ENCODE measurements at regions not wholly inside any gene's neighbourhood (a gene's known extent, or its start where the extent isn't known, plus 50 kb on each side); places are given as distances from the start of the nearest gene placed in this dataset.

- TF ChIP-seq MAX (IDR thresholded peaks at IDR 0.05) (no peak), TCF12 (IDR thresholded peaks at IDR 0.05; ENCODE audit: low read depth) (no peak), YY1 (IDR thresholded peaks at IDR 0.05; ENCODE audit: low read depth) (no peak), USF1 (IDR thresholded peaks at IDR 0.05) (no peak), TAF1 (IDR thresholded peaks at IDR 0.05; ENCODE audit: low read depth) (no peak), EP300 (IDR thresholded peaks at IDR 0.05; ENCODE audit: borderline replicate concordance) (no peak), FOXM1 (IDR thresholded peaks at IDR 0.05; ENCODE audit: borderline replicate concordance, low read depth) (no peak), CEBPB (IDR thresholded peaks at IDR 0.05) (no peak), TEAD4 (IDR thresholded peaks at IDR 0.05) (no peak), NFIC (IDR thresholded peaks at IDR 0.05) (no peak), REST (IDR thresholded peaks at IDR 0.05; ENCODE audit: low read depth) (no peak), EGR1 (IDR thresholded peaks at IDR 0.05) (no peak), RAD21 (IDR thresholded peaks at IDR 0.05; ENCODE audit: low read depth) (no peak), CREB1 (IDR thresholded peaks at IDR 0.05; ENCODE audit: low read depth) (no peak), ZBTB7A (IDR thresholded peaks at IDR 0.05; ENCODE audit: low read depth) (no peak)
These were observed 427.8 kb upstream of the ZMIZ1 start for GRCh38 chr10:78640796-78641636.

- TF ChIP-seq USF1 (IDR thresholded peaks at IDR 0.05), result no peak
- no peak for TF ChIP-seq TCF12 (IDR thresholded peaks at IDR 0.05; ENCODE audit: low read depth)
- TF ChIP-seq RAD21 (IDR thresholded peaks at IDR 0.05; ENCODE audit: low read depth), result no peak
- TF ChIP-seq CEBPB (IDR thresholded peaks at IDR 0.05), result no peak
- TF ChIP-seq ZBTB7A (IDR thresholded peaks at IDR 0.05; ENCODE audit: low read depth), result no peak
- TF ChIP-seq NFIC (IDR thresholded peaks at IDR 0.05), result no peak
- TF ChIP-seq TEAD4 (IDR thresholded peaks at IDR 0.05), result no peak
- TF ChIP-seq REST (IDR thresholded peaks at IDR 0.05; ENCODE audit: low read depth), result no peak
- no peak for TF ChIP-seq CREB1 (IDR thresholded peaks at IDR 0.05; ENCODE audit: low read depth)
- TF ChIP-seq FOXM1 (IDR thresholded peaks at IDR 0.05; ENCODE audit: borderline replicate concordance, low read depth), result no peak
- TF ChIP-seq YY1 (IDR thresholded peaks at IDR 0.05; ENCODE audit: low read depth), result no peak
These were observed 427.1 kb upstream of the ZMIZ1 start for GRCh38 chr10:78641693-78642092.

- no peak for TF ChIP-seq CEBPB (IDR thresholded peaks at IDR 0.05)
- no peak for TF ChIP-seq USF1 (IDR thresholded peaks at IDR 0.05)
- TF ChIP-seq EGR1 (IDR thresholded peaks at IDR 0.05), result no peak
- no peak for TF ChIP-seq YY1 (IDR thresholded peaks at IDR 0.05; ENCODE audit: low read depth)
- no peak for TF ChIP-seq REST (IDR thresholded peaks at IDR 0.05; ENCODE audit: low read depth)
- no peak for TF ChIP-seq TAF1 (IDR thresholded peaks at IDR 0.05; ENCODE audit: low read depth)
- TF ChIP-seq FOXM1 (IDR thresholded peaks at IDR 0.05; ENCODE audit: borderline replicate concordance, low read depth), result no peak
- no peak for TF ChIP-seq TEAD4 (IDR thresholded peaks at IDR 0.05)
- TF ChIP-seq CREB1 (IDR thresholded peaks at IDR 0.05; ENCODE audit: low read depth), result no peak
- no peak for TF ChIP-seq MAX (IDR thresholded peaks at IDR 0.05)
- TF ChIP-seq ZBTB7A (IDR thresholded peaks at IDR 0.05; ENCODE audit: low read depth), result no peak
- no peak for TF ChIP-seq EP300 (IDR thresholded peaks at IDR 0.05; ENCODE audit: borderline replicate concordance)
- TF ChIP-seq NFIC (IDR thresholded peaks at IDR 0.05), result no peak
These were observed 426.4 kb upstream of the ZMIZ1 start for GRCh38 chr10:78642269-78642816.

All from Ishikawa (cell line).